ENCODE measurements at regions not wholly inside any gene's neighbourhood (a gene's known extent, or its start where the extent isn't known, plus 50 kb on each side); places are given as distances from the start of the nearest gene placed in this dataset.

- TF ChIP-seq CTCF (conservative IDR thresholded peaks at IDR 0.05; ENCODE audit: low read length) (no peak), EZH2phosphoT487 (IDR thresholded peaks at IDR 0.05; ENCODE audit: borderline replicate concordance) (no peak)
Observed at GRCh38 chr13:44061876-44062275, 182.2 kb downstream of the LACC1 start.
